ENCODE measurements at regions not wholly inside any gene's neighbourhood (a gene's known extent, or its start where the extent isn't known, plus 50 kb on each side); places are given as distances from the start of the nearest gene placed in this dataset.

- TF ChIP-seq CTCF (conservative IDR thresholded peaks at IDR 0.05 in 1 of 2, IDR thresholded peaks at IDR 0.05 in 1 of 2; ENCODE audit: low read depth in 1 of 2, low read length in 2 of 2) = no peak
- TF ChIP-seq EZH2 (IDR thresholded peaks at IDR 0.05; ENCODE audit: low read length, missing control alignments) = no peak
These were observed 303.5 kb downstream of the TEX29 start for GRCh38 chr13:111623743-111624505.
